Gastrocnemius medialis (tissue), 4 donors: ENCODE measurements at regions not wholly inside any gene's neighbourhood (a gene's known extent, or its start where the extent isn't known, plus 50 kb on each side); places are given as distances from the start of the nearest gene placed in this dataset.

Source experiments
- CTCF ChIP-seq, 5 experiments: fragments of 450-650 bp in 3 of 5; fragments of 200-600 bp in 2 of 5; sonication (generic) in 2 of 5; IDR thresholded peaks in 4 of 5; conservative IDR thresholded peaks in 1 of 5; 1 replicate in 4 of 5; 2 replicates in 1 of 5; pipeline ENCODE4 v1.5.1; 2016 to 2019; ENCODE audit warnings: antibody characterized with exemption in 5 of 5, mild to moderate bottlenecking in 3 of 5, moderate library complexity in 3 of 5
- POLR2A ChIP-seq, 2 donors: fragments of 450-650 bp; IDR thresholded peaks; one replicate each; pipeline ENCODE4 v1.6.1; 2017; ENCODE audit warnings: antibody characterized with exemption in 2 of 2, mild to moderate bottlenecking in 2 of 2, moderate library complexity in 2 of 2

DNA sequence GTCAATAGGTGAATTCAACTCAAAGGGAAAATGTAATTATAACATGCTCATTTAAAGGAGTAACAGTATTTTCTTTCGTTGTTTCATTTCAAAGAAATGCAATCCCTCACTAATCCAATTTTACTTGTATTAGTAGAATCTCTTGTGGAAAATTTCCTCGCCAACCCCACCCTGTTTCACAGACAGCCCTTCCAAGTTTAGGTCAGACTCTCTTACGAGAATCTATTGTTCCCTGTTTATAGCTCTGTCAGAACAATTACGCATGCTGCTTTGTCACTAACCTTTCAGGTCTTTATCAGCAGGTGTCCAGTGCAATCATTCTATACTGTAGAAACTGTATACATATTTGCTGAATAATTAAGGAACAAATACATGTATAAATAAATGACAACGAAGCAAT lies 657.8 kb upstream of the LINC00305 start:
- TF ChIP-seq CTCF (IDR thresholded peaks at IDR 0.05 in 4 of 5, conservative IDR thresholded peaks at IDR 0.05 in 1 of 5) (no peak), POLR2A (IDR thresholded peaks at IDR 0.05) (no peak)
